Ishikawa (cell line): ENCODE measurements at regions not wholly inside any gene's neighbourhood (a gene's known extent, or its start where the extent isn't known, plus 50 kb on each side); places are given as distances from the start of the nearest gene placed in this dataset.

Experiments
- CEBPB ChIP-seq: IDR thresholded peaks from 2 replicates; pipeline ENCODE4 v1.6.1; 2012
- EGR1 ChIP-seq: IDR thresholded peaks from 2 replicates; pipeline ENCODE4 v1.6.1; 2012
- EP300 ChIP-seq: IDR thresholded peaks from 2 replicates; pipeline ENCODE4 v1.6.1; 2012; ENCODE audit warnings: borderline replicate concordance
- FOXM1 ChIP-seq: IDR thresholded peaks from 2 replicates; pipeline ENCODE4 v1.6.1; 2012; ENCODE audit warnings: low read depth, borderline replicate concordance
- MAX ChIP-seq: IDR thresholded peaks from 2 replicates; pipeline ENCODE4 v1.6.1; 2012
- RAD21 ChIP-seq: IDR thresholded peaks from 2 replicates; pipeline ENCODE4 v1.6.1; 2012; ENCODE audit warnings: low read depth
- TCF12 ChIP-seq: IDR thresholded peaks from 2 replicates; pipeline ENCODE4 v1.6.1; 2012; ENCODE audit warnings: low read depth
- USF1 ChIP-seq: IDR thresholded peaks from 2 replicates; pipeline ENCODE4 v1.6.1; 2012
- ZBTB7A ChIP-seq: IDR thresholded peaks from 2 replicates; pipeline ENCODE4 v1.6.1; 2012; ENCODE audit warnings: low read depth

- TF ChIP-seq USF1 (no peak), FOXM1 (no peak), EGR1 (no peak), ZBTB7A (no peak), CEBPB (no peak), EP300 (no peak), TCF12 (no peak), RAD21 (no peak), MAX (no peak)
Observed at GRCh38 chr13:90742381-90742780, 605.1 kb upstream of the MIR17HG start.
